ENCODE measurements at regions not wholly inside any gene's neighbourhood (a gene's known extent, or its start where the extent isn't known, plus 50 kb on each side); places are given as distances from the start of the nearest gene placed in this dataset.

DNA sequence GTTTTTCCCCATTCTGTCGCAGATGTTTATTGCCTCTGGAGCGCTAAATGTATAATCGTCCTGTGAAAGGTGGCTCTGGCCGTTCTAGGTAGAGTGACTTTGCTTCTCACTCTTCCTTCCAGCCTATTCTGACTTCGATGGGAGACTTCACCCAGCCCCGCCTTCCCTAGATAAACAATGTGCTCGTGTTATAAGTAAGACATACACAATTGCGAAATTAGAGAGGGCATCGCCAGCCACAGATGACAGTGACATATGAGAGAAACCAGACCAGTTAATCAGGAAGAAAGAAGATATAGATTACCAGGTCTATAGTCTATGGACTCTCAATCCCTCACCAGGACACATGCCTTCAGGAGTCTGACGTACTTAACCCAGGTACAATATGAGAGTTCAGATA is 1050.5 kb upstream of the AUTS2 start:
- no TSS peak for BruUV-seq (replicated peaks)
- WGBS, 2 experiments (ENCODE audit: extremely low coverage in 2 of 2, insufficient read length in 1 of 2) = no CpG with 5 or more reads among the region's 10 CpGs
- Histone ChIP-seq H3K27ac (ENCODE audit: insufficient read depth, low read length) (no peak overlapping the region), H3K9me3 (ENCODE audit: control insufficient read depth, insufficient read depth, low read length) (peaks cover 6% of the 10 kb centered on the region), H3K9ac (ENCODE audit: low read depth, low read length) (no peak overlapping the region), H4K5ac (ENCODE audit: low read depth, low read length) (no peak overlapping the region), H3K18ac (ENCODE audit: low read depth, low read length) (no peak overlapping the region), H2BK5ac (ENCODE audit: low read depth, low read length, poor library complexity, severe bottlenecking) (no peak overlapping the region), H3K56ac (ENCODE audit: extremely low read depth, insufficient read depth, low read length) (no peak overlapping the region), H2AFZ (replicated peaks; ENCODE audit: low read length, poor library complexity) (no peak overlapping the region), H2BK15ac (ENCODE audit: low read depth, low read length) (no peak overlapping the region), H2BK120ac (ENCODE audit: low read depth, low read length) (no peak overlapping the region), H3K27me3 (ENCODE audit: control insufficient read depth, insufficient read depth, low read length) (no peaks in the 10 kb centered on the region), H3K9me1 (ENCODE audit: insufficient read depth, low read length) (no peaks in the 10 kb centered on the region), H3K23ac (ENCODE audit: low read depth, low read length) (no peak overlapping the region), H3K4me3 (ENCODE audit: insufficient read depth, low read depth, low read length) (no peak overlapping the region), H2BK20ac (ENCODE audit: low read depth, low read length) (no peak overlapping the region), H3K4me1 (ENCODE audit: control insufficient read depth, insufficient read depth, low read length) (no peaks in the 10 kb centered on the region), H3K36me3 (ENCODE audit: control insufficient read depth, insufficient read depth, low read length) (no peaks in the 10 kb centered on the region), H4K8ac (ENCODE audit: low read depth in 2 of 2, low read length in 2 of 2) (no peak overlapping the region), H4K20me1 (ENCODE audit: insufficient read depth, low read length) (no peaks in the 10 kb centered on the region), H4K91ac (ENCODE audit: insufficient read depth, low read depth, low read length) (no peak overlapping the region), H2AK5ac (ENCODE audit: low read depth, low read length) (no peak overlapping the region), H3K79me1 (ENCODE audit: low read depth in 1 of 2, low read length in 2 of 2) (no peaks in the 10 kb centered on the region), H3K14ac (replicated peaks; ENCODE audit: low read depth, low read length) (no peak overlapping the region), H3K4me2 (ENCODE audit: low read depth, low read length) (no peak overlapping the region), H3K4ac (ENCODE audit: low read depth, low read length) (no peak overlapping the region), H2AK9ac (replicated peaks; ENCODE audit: low read depth, low read length, poor library complexity) (no peak overlapping the region)
- TF ChIP-seq, protein P1, sequence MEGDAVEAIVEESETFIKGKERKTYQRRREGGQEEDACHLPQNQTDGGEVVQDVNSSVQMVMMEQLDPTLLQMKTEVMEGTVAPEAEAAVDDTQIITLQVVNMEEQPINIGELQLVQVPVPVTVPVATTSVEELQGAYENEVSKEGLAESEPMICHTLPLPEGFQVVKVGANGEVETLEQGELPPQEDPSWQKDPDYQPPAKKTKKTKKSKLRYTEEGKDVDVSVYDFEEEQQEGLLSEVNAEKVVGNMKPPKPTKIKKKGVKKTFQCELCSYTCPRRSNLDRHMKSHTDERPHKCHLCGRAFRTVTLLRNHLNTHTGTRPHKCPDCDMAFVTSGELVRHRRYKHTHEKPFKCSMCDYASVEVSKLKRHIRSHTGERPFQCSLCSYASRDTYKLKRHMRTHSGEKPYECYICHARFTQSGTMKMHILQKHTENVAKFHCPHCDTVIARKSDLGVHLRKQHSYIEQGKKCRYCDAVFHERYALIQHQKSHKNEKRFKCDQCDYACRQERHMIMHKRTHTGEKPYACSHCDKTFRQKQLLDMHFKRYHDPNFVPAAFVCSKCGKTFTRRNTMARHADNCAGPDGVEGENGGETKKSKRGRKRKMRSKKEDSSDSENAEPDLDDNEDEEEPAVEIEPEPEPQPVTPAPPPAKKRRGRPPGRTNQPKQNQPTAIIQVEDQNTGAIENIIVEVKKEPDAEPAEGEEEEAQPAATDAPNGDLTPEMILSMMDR (conservative IDR thresholded peaks at IDR 0.05; ENCODE audit: low read depth, low read length) = no peak
- TF ChIP-seq RCOR1 (IDR thresholded peaks at IDR 0.05; ENCODE audit: insufficient replicate concordance, low read length) = no peak
- no peak for TF ChIP-seq MXI1 (IDR thresholded peaks at IDR 0.05; ENCODE audit: borderline replicate concordance, low read depth, low read length)
- no peak for DNase-seq
- ChIA-PET POLR2A (ENCODE audit: unreplicated experiment) (no interaction called here), CTCF (no interaction called here)
- intact Hi-C loops (cut with micrococcal nuclease) (no loop called here), dilution Hi-C loops (cut with HindIII; ENCODE audit: low sequenced_read_pairs, unreplicated experiment) (no loop called here), in situ Hi-C loops (cut with MboI; ENCODE audit: low sequenced_read_pairs) (no loop called here)
- no peak for ATAC-seq (ENCODE audit: low read depth)

All from IMR-90 (cell line).